Stimulated activated CD4-positive, alpha-beta T cell treated with anti-CD3 and anti-CD28 coated beads, TNF-alpha, amount 100 ng/mL, for 4 hours (primary cell): ENCODE measurements at regions not wholly inside any gene's neighbourhood (a gene's known extent, or its start where the extent isn't known, plus 50 kb on each side); places are given as distances from the start of the nearest gene placed in this dataset.

Experiments
- DNase-seq, 3 experiments: peaks; one replicate each; pipeline ENCODE4 v3.0.0-alpha.2; 2020; ENCODE audit warnings: low read depth in 3 of 3

DNA sequence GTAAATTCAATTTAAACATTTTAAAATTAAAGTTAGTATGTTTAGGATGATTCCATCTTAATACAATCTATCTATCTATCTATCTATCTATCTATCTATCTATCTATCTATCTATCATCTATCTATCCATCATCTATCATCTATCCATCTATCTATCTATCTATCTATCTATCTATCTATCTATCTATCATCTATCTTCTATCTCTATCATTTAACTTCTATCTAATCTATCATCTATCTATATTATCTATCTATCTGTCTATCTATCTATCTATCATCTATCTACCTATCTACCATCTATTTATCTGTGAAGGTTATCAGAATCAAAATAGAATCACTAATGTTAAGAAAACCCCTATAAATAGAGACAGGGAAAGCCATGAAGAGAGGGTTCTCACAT is 78.3 kb downstream of the RAMP3 start:
- DNase-seq = no peak

DNA sequence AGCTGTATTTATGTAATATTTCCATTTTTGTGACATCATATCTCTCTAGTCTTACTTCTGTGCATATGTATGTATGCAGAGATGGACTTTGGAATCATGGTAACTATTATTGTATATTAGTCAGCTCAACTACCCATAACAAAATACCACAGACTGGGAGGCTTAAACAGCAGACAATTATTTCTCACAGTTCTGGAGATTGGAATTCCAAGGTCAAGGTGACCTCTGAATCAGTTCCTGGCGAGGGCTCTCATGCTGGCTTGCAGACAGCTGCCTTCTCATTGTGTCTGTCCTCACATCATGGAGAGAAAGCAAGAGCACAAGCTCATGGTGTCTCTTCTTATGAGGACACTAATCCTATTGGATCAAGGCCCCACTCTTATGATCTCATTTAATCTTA is 79.1 kb downstream of the RAMP3 start:
- no peak for DNase-seq

DNA sequence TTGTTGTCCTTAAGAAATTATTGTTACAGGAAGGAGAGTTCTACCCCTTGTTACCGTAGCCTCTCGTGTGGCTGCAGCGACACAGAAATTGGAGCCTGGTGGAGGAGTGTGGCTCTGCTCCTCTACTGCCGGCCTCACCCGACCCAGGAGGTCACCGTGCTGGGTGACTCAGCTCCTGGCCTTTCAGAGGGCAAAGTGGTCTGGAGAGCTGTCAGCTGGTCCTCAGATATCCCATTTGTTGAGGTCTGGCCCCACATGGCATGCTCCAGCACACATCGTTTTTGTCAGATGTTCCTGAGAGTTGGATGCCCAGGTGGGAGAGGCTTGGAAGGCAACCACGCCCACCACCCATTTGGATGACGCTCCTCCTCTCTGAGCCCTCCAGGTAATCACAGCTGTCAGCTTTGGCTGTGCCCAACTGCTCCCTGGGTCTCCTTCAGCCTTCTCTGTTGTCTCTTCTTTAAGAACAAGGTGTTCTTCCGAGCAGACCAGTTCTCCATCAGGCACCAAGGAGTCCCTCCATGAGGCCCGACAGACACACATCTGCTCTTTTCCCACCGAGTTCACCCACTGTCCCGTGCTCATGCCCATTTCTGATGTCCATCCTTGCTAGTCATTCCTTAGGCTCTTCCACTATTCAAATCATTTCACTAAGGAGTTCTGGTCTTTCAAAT is 80.3 kb downstream of the RAMP3 start:
- DNase-seq = no peak

DNA sequence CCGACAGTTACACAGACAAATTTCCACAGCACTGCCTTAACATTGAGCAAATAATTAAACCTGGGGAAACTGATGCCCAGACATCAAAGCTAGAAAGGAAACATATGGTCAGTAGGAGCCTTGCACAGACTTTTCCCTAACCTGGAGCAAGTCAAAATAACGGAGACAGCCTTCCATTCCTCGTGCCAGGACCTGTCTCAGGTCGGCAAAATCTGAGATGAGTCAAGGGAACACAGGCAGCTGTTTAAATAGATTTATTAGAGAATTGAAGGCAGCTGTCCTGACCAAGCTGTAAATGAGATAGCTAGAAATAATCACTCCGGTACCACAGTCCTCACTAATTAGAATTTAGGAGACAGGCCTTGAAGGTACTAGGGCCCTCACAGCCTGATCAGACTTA is 81.2 kb downstream of the RAMP3 start:
- DNase-seq = no peak

DNA sequence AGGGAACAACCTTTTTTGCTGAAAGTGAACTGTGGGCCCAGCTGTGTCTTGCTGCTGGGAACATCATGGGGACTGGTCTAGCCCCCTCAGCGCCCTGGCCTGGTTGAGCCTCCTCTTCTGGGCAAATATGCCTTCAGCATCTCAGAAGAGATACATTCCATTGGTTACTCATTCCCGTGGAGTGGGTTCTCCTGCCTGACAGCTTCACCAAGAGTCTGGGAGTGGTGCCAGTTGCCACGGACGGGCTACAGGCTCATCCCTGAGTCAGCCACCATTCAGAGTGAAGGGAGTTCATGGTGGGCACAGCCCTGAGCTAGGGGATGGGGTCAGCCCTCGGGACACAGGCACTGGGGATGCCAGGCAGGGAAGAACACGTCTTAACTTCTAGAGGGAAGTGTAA is 81.9 kb downstream of the RAMP3 start:
- DNase-seq = no peak

DNA sequence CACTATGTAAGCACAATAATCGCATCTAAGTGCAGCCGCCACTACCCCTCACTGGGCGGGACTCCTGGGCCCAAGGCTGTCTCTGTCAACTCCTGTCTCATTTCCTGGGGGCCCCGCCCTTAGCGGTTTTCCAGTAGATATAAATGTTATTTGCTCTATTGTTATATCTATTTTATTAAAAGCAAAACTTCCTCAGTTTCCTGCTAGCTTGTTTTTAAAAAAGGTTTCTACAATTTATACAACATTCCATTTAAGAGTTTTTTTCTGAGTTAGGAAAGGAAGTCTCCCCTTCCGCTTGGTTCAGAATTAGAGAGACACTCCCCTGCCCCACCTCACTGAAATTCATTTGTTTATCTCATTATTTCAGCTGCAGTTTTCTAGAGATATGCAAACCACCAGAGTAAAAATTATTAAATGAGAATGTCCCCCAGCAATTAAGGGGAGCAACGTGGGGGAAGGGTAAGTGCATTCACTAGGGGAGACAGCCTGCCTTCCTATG is 82.7 kb downstream of the RAMP3 start:
- no peak for DNase-seq

DNA sequence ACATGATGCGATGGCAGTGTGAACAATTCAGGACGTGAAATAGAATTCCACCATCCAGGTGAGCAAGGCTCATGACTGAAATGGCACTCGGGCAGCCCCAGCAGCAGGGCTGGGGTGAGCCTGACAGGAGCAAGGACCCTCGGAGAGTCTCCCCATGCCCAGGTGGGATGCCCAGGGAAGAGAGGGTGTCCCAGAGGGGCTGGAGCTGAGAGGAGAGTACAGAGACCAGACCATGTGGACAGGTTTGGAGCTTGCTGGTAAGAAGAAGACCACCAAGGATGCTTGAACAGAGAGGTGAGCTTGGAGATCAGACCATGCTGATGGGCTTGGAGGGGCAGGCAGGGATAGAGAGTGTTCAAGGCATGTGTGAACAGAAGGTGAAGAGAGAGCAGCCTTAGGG is 83.3 kb downstream of the RAMP3 start:
- DNase-seq = no peak

DNA sequence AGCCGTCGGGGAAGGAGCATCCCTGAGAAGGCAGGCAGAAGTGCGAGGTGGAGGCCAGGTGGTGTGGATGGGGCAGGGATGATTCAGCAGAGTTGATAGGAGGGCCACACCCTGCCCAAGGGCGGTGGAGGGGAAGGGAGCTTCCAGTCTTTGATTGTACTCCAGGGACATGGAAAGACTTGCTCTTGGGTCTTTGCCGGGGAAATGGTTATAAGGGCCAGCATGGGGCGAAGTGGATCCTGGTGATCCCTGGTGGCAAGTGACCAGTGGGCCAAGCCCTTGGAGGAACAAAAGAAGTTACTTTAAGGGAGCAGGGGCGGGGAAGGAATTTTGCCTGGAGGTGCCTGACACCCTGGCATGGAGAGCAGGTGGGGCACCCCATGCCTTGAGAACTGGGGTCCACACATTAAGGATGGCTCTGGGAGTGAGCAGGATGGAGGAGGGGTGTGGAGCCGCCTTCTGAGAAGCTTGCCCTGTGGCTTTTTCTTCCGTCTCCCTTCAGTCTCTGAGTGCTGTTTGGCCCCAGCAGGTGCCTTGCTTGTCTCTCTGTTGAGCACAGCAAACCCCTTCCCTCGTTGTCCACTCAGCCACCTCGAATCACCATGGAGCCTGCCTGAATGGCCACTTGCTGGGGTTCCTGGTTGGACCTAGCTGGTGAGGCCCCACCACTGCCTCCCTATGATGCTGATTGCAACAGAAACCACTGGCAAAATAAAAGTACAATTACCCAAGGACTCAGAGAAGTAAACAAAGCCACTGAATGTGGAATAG is 83.9 kb downstream of the RAMP3 start:
- DNase-seq = no peak

DNA sequence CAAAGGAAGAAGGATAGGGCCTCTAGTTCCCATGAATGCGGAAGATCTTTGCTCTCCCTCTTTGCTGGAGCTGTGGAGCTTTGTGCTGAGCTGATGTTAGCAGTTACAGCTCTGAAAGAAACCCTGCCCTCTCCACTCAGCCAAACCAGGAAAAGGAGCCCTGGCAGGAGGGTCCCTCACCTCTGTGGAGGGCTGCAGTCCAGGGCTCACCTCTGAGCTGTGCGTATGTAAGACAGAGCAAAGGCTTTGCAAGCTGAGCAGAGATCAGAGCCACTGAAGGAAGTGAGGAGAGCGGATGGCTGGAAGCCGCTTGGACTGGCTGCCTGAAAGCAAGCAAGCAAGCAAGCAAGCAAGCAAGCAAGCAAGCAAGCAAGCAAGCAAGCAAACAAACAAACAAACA is 84.7 kb downstream of the RAMP3 start:
- DNase-seq = no peak

DNA sequence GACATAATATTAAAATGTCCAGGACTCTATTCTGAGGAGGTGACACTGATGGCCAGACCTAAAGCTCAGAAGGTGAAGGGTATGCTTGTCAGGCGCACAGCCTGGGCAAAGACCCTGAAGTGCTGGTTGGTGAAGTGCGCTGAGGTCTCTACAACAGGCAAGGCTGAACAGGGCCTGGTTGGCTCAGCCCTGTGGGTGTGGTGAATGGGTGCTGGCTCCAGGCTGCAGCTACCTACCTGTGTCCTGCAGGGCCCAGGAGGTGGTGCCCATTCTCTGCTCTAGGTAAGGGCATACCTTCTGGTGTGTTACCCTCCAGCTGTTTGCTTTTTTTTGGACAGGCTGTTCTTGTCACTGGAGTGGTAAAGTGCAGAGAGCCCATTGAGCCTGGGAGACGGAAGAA is 85.1 kb downstream of the RAMP3 start:
- DNase-seq = no peak

DNA sequence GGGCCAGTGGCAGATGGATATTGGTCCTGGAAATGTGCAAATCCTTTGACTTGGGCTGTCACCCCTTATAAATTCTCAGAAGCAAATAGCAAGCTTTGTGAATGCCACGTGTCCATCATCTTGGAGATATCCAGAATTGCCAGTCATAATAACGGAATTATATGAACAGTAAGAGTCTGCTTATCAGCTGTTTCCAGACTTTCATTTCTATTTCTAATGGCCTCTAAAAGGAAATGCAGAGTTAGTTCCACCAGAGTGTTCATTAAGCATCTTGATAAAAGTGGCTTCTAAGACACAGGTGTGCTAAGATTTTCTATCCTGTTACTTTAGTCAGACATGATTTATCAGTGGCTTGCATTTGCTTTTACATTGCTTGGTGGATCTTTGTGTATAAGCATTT is 87.4 kb downstream of the RAMP3 start:
- no peak for DNase-seq

DNA sequence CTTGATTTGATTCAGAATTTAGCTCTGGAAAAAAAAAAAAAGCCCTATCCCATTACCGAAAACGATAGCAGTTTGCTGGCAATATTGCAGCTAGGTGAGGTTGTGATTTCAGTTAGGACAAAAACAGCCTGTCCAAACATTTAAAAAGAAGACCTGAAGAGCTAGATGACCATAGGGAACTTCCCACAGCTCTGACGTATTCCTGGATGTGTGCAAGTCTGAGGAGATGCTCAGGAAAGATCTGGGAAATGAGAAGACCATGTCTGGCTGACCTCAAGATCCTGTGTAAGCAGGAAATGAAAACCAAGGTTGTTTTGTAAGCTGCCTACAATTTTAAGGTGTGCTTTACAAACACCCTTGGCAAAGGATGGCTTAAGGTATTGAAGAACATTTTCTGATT is 88.7 kb downstream of the RAMP3 start:
- DNase-seq = no peak

DNA sequence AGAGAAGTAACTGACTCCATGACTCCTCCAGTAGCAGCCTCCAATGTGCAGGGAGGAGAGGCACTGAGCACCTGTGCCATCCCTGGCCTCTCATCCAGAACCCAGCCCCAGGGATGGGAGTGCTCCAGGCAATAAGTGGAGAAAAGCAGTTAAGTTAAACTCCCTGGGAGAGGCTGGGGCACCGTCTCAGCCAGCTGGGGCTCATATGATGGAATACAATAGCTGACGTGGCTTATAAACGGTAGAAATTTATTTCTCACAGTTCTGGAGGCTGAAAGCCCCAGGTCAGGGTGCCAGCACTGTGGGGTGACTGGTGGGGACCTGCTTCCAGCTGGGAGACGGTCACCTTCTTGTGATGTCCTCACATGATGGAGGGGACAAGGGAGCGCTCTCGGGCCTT is 94.7 kb downstream of the RAMP3 start:
- DNase-seq = no peak

DNA sequence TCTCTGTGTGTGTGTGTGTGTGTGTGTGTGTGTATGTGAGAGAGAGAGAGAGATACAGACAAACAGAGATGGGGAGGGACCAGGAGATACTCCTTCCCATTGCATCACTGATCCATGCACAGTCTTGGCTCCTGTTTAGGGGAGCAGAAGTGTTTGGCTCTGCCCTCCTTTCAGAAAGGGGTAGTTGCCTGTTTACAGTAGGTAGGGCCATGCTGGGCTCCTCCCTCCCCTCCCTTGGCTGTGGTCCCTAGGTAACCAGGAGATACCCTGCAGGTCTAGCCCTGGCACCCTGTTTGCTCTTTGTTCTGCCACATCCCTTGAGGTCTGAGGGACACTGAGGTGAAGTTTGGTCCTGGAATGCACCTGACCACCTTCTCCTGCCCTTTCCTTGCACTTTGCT is 95.3 kb downstream of the RAMP3 start:
- DNase-seq = no peak

DNA sequence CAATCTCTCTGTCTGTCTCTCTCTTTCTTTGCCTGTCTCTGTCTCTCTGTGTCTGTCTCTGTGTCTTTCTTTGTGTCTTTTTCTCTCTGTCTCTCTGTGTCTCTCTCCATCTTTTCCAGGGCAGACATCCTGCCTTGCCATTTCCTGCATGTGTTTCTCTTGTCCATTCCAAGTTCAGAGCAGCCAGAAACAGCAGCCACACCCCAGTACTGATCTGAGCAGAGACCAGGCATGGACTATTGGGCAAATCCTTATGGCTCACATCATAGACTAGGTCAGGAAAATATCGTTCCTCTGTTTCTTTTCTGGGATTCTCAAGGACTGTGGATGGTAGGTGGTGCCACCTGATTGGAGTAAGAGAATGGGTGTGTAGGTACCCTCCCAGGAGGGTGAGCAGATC is 95.8 kb downstream of the RAMP3 start:
- no peak for DNase-seq

DNA sequence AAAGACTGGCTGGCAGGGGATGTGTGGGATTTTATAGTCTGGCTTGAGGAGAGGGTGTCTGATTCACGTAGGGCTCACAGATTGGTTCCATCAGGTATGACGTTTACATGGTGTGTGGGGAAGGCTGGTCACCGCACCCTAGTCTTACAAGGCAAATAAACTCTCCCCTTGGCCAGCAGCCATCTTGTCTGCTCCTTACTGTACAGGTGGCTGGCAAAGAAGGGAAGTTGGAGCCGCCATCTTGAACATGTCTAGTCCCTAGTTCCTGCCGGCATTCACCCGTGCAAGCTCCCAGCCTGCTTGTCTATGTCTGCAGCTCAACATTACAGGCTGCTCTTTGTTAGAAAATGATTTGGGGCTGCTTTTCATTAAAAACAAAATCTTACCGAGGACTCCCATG is 97.6 kb downstream of the RAMP3 start:
- DNase-seq = no peak

DNA sequence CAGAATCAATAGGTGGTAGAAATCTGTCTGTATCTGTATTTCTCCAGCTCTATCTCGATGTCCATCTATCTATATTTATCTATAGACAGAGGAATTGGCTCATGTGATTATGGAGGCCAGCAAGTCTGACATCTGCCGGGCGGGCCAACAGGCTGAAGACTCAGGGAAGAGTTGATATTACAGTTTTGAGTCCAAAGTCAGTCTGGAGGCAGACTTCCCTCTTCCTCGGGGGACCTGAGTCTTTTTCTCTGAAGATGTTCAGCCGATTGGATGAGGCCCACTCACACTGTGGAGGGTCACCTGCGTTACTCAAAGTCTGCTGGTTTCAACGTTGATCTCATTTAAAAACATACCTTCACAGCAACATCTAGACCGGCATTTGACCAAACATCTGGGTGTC is 98.7 kb downstream of the RAMP3 start:
- DNase-seq = no peak

DNA sequence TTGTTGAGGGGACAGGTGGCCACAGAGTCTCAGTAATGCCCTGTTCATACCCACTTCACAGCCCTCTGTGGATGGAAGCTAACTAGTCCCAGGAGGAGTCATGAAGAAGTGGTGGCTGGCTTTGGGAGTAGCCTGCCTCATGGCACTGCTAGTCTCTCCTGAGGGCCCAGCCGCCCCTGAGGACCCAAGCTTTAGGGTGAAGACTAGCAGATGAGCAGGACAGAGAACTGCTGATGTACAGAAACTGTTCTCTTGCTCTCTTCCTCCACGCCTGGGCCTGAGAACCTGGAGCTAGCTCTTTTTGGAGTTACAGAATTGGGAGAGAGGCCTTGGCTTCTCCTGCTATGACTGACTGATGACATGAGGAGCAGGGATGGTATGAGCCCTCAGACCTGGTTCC is 99.2 kb downstream of the RAMP3 start:
- DNase-seq = no peak

DNA sequence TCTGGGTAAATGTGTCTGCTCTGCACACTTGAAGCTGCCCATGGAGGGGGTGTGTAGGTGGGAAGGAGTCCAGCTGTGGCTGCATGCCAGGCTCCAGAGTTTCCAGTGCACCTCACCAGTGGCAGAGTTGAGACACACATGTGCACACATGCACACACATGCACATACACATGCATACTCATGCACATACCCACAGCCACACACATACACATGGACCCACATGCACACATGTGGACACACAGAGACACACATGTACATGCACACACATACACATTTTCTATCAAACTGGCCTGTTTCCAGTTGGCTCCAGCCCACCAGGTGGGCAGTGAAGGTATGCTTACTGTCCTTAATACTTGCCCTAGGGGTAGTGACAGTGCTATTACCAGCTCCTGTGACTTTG is 99.7 kb downstream of the RAMP3 start:
- DNase-seq = no peak

DNA sequence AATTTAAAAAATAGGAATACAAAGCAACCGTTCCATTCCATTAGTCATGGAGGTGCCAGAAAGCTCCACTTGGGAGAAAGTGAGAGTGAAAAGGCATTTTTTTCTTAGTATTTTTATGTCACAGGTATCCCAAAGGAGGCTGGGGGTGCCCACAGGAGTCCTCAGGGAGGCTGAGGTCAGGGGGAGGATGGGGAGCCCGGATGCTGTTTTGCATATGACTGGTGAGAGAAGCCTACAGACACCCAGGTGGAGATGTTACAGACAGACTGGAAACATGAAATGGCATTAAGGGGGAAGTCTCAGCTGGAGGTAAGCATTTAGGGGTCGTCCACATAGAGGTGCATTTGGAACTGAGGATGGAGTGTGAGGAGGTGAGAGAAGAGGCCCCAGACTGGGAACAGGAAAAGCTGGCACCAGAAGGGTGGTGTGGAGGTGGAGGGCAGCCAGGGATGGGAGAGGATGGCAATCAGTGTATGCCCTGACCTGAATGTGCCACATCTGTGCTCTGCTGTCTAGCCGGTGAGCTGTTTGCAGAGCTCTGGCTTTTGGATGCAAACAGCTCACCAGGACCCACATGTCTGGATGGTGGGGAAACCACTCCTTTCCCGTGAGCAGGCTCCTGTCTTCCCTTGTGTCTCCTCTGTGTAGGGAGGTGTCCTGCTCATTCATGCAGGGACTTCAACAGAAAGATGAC is 101.1 kb downstream of the RAMP3 start:
- DNase-seq = no peak

DNA sequence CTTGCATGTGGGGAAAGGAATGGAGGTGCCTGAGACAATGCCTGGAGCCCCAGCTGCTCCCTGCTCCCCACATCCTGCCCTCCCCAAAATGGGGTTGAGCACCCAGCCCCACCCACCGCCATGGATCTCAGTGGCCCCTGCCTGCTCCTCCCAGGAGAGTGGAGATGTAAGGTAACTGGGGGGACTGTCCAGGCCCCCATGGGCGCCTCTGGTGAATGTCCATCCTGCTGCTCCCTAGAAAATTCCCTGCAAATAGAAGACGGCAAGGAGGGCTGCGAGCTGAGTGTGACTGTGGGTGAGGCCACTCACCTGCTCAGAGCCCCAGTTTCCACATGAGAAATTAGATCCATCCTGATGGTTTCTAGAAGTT is 101.6 kb downstream of the RAMP3 start:
- DNase-seq = no peak

DNA sequence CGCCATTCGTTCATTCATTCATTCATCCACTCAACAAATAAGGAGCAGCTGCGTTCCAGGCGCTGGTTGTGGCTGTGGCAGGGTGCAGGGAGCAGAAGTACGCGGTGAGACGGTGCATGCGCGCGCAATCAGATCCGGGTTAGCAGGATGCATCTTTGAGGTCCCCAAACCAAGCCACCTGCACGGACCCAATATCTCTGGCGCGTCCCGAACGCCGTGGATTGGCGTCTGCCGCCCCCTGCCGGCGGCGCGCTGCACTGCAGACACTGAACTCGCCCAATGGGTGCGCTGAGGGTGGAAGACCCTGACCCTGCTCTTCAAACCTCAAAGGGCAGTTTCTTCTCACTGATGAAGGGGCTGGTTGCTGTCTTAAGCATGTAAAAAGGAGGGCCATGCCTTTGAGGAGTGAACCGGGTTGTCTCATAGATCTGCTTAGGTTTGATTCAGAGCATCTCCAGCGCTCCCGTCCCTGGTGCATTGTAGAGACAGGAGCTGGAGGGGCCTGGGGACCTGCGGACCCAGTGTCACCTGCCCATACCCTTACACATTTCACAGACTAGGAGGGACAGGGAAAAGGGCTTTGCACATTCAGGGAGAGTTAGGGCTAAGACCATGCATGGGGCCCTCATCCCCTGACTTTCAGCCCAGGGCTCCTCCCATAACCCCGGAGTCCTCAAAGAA is 102.5 kb downstream of the RAMP3 start:
- DNase-seq = peak; percentile 37 to 54 (median 51)
